Endodermal cell (in vitro differentiated cells): ENCODE measurements at regions not wholly inside any gene's neighbourhood (a gene's known extent, or its start where the extent isn't known, plus 50 kb on each side); places are given as distances from the start of the nearest gene placed in this dataset.

ENCODE experiments used
- DNase-seq: peaks from one replicate; pipeline ENCODE4 v3.0.0-alpha.2; 2017
- H3K27ac ChIP-seq: 2 replicates; pipeline ENCODE4 v1.5.1; 2013; ENCODE audit warnings: mild to moderate bottlenecking, low read depth, low read length, moderate library complexity
- H3K27me3 ChIP-seq: 2 replicates; pipeline ENCODE4 v1.6.1; 2013; ENCODE audit warnings: mild to moderate bottlenecking, low read length, moderate library complexity; ENCODE audit not compliant: insufficient read depth, control insufficient read depth, poor library complexity, severe bottlenecking
- H3K36me3 ChIP-seq: 2 replicates; pipeline ENCODE4 v1.7.0; 2013; ENCODE audit warnings: mild to moderate bottlenecking, low read length, moderate library complexity; ENCODE audit not compliant: control insufficient read depth, insufficient read depth
- H3K4me1 ChIP-seq: one replicate; pipeline ENCODE4 v1.7.0; 2013; ENCODE audit warnings: low read length; ENCODE audit not compliant: control insufficient read depth, insufficient read depth
- H3K4me3 ChIP-seq: 2 replicates; pipeline ENCODE4 v1.5.1; 2013; ENCODE audit warnings: mild to moderate bottlenecking, low read length, moderate library complexity
- H3K9ac ChIP-seq: 2 replicates; pipeline ENCODE4 v1.6.1; 2013; ENCODE audit warnings: mild to moderate bottlenecking, low read length, moderate library complexity; ENCODE audit not compliant: poor library complexity, severe bottlenecking; ENCODE audit errors: extremely low read depth
- H3K9me3 ChIP-seq: 2 replicates; pipeline ENCODE4 v1.6.1; 2013; ENCODE audit warnings: mild to moderate bottlenecking, low read length, moderate library complexity; ENCODE audit not compliant: control insufficient read depth
- H3K27ac Mint-ChIP-seq: 2 replicates; pipeline ENCODE4 v1.8.0; 2020; ENCODE audit warnings: mixed read lengths
- H3K27me3 Mint-ChIP-seq: 2 replicates; pipeline ENCODE4 v1.8.0; 2021; ENCODE audit warnings: mild to moderate bottlenecking, mixed read lengths; ENCODE audit not compliant: insufficient read depth
- H3K36me3 Mint-ChIP-seq: 2 replicates; pipeline ENCODE4 v1.8.0; 2020; ENCODE audit warnings: low read depth, mixed read lengths
- H3K4me1 Mint-ChIP-seq: 2 replicates; pipeline ENCODE4 v1.8.0; 2020; ENCODE audit warnings: mixed read lengths
- H3K4me3 Mint-ChIP-seq: 2 replicates; pipeline ENCODE4 v1.8.0; 2020; ENCODE audit warnings: mild to moderate bottlenecking, moderate library complexity, mixed read lengths
- H3K9me3 Mint-ChIP-seq: 2 replicates; pipeline ENCODE4 v1.8.0; 2020; ENCODE audit warnings: mild to moderate bottlenecking, mixed read lengths
- WGBS, 2 experiments: methylation state at CpG; one replicate each; pipeline versions ENCODE4 v1.1.5 to v1.1.7; 2013; ENCODE audit warnings: missing lambda C conversion rate in 2 of 2, mixed read lengths in 1 of 2; ENCODE audit not compliant: insufficient coverage in 1 of 2, insufficient read length in 1 of 2; 5-methylcytosine and 5-hydroxymethylcytosine counted together
- TF ChIP-seq, protein P1 (sequence below): fragments of 200-600 bp; sonication (generic); conservative IDR thresholded peaks from 2 replicates; pipeline ENCODE4 v1.5.0; 2021; ENCODE audit warnings: antibody characterized with exemption, mild to moderate bottlenecking

DNA sequence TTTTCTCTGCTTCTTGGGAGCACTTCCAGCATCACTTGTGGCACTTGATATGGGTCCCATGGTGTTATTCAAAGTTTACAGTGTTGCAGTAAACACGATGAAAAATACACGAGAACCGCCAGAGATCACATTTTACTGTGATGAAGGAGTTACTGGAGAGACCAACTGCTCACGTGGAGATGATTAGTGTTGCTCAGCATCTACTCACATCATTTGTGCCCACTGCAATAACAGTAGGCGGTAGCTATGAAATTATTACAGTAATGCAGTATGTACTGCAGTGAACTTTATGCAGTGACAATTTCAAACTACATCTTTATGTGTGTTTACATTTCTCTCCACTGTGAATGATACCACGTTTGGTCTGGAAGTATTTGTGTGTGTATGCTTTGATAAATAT, 93.5 kb downstream of the SLC4A3 start:
- no peak overlapping the region for H3K4me3 ChIP-seq
- H3K4me1 Mint-ChIP-seq = peaks cover 5% of the 10 kb centered on the region

GRCh38 chr2:219722276-219722879, 94.9 kb downstream of the SLC4A3 start:
- WGBS, 2 experiments = 91 to 94% methylated on average over 8 to 10 of the region's 10 CpGs
- H3K4me3 Mint-ChIP-seq = no peak overlapping the region
- Histone ChIP-seq H3K4me1 (no peaks in the 10 kb centered on the region), H3K27ac (no peak overlapping the region), H3K4me3 (no peak overlapping the region), H3K9me3 (no peaks in the 10 kb centered on the region), H3K27me3 (no peaks in the 10 kb centered on the region), H3K36me3 (no peaks in the 10 kb centered on the region), H3K9ac (no peak overlapping the region)
- H3K9me3 Mint-ChIP-seq = no peaks in the 10 kb centered on the region
- H3K27me3 Mint-ChIP-seq = peaks cover 2% of the 10 kb centered on the region
- no peak for DNase-seq
- no peaks in the 10 kb centered on the region for H3K36me3 Mint-ChIP-seq
- TF ChIP-seq, protein P1, sequence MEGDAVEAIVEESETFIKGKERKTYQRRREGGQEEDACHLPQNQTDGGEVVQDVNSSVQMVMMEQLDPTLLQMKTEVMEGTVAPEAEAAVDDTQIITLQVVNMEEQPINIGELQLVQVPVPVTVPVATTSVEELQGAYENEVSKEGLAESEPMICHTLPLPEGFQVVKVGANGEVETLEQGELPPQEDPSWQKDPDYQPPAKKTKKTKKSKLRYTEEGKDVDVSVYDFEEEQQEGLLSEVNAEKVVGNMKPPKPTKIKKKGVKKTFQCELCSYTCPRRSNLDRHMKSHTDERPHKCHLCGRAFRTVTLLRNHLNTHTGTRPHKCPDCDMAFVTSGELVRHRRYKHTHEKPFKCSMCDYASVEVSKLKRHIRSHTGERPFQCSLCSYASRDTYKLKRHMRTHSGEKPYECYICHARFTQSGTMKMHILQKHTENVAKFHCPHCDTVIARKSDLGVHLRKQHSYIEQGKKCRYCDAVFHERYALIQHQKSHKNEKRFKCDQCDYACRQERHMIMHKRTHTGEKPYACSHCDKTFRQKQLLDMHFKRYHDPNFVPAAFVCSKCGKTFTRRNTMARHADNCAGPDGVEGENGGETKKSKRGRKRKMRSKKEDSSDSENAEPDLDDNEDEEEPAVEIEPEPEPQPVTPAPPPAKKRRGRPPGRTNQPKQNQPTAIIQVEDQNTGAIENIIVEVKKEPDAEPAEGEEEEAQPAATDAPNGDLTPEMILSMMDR = no peak
- no peak overlapping the region for H3K27ac Mint-ChIP-seq
- H3K4me1 Mint-ChIP-seq = peaks cover 12% of the 10 kb centered on the region

More for the DNA sequence above, 93.5 kb downstream of the SLC4A3 start:
- no peaks in the 10 kb centered on the region for H3K36me3 Mint-ChIP-seq
- H3K27ac Mint-ChIP-seq = no peak overlapping the region
- H3K27ac ChIP-seq = no peak overlapping the region
- H3K27me3 Mint-ChIP-seq = peaks cover 2% of the 10 kb centered on the region
- no peak overlapping the region for H3K4me3 Mint-ChIP-seq
- WGBS, 2 experiments = 98 to 100% methylated on average over 4 to 5 of the region's 6 CpGs
- H3K36me3 ChIP-seq = no peaks in the 10 kb centered on the region
- H3K9ac ChIP-seq = no peak overlapping the region
- DNase-seq = no peak
- TF ChIP-seq, protein P1 = no peak
- H3K9me3 Mint-ChIP-seq = no peaks in the 10 kb centered on the region
- H3K27me3 ChIP-seq = no peaks in the 10 kb centered on the region
- no peaks in the 10 kb centered on the region for H3K4me1 ChIP-seq
- no peaks in the 10 kb centered on the region for H3K9me3 ChIP-seq

GRCh38 chr2:219723311-219723710, 95.9 kb downstream of the SLC4A3 start:
- H3K4me3 Mint-ChIP-seq = no peak overlapping the region
- peaks cover 20% of the 10 kb centered on the region for H3K4me1 Mint-ChIP-seq
- TF ChIP-seq, protein P1 = no peak
- no peaks in the 10 kb centered on the region for H3K36me3 Mint-ChIP-seq
- H3K27me3 Mint-ChIP-seq = peaks cover 2% of the 10 kb centered on the region
- Histone ChIP-seq H3K4me3 (no peak overlapping the region), H3K4me1 (no peaks in the 10 kb centered on the region), H3K9me3 (no peaks in the 10 kb centered on the region), H3K27me3 (no peaks in the 10 kb centered on the region), H3K9ac (no peak overlapping the region), H3K27ac (no peak overlapping the region), H3K36me3 (no peaks in the 10 kb centered on the region)
- H3K9me3 Mint-ChIP-seq = no peaks in the 10 kb centered on the region
- no peak overlapping the region for H3K27ac Mint-ChIP-seq
- WGBS, 2 experiments = 93 to 98% methylated on average over 4 of the region's 4 CpGs
- no peak for DNase-seq
